NCI-H2107 treated with DMSO at 0.1 percent for 48 hours (cell line): ENCODE measurements at regions not wholly inside any gene's neighbourhood (a gene's known extent, or its start where the extent isn't known, plus 50 kb on each side); places are given as distances from the start of the nearest gene placed in this dataset.
A peak's percentile ranks its signal among the peaks of the same experiment; 100 is the strongest.

Source experiments
- DNase-seq: peaks from one replicate; lab custom pipeline; 2025; ENCODE audit not compliant: unreplicated experiment; lab: John Stamatoyannopoulos, UW

DNA sequence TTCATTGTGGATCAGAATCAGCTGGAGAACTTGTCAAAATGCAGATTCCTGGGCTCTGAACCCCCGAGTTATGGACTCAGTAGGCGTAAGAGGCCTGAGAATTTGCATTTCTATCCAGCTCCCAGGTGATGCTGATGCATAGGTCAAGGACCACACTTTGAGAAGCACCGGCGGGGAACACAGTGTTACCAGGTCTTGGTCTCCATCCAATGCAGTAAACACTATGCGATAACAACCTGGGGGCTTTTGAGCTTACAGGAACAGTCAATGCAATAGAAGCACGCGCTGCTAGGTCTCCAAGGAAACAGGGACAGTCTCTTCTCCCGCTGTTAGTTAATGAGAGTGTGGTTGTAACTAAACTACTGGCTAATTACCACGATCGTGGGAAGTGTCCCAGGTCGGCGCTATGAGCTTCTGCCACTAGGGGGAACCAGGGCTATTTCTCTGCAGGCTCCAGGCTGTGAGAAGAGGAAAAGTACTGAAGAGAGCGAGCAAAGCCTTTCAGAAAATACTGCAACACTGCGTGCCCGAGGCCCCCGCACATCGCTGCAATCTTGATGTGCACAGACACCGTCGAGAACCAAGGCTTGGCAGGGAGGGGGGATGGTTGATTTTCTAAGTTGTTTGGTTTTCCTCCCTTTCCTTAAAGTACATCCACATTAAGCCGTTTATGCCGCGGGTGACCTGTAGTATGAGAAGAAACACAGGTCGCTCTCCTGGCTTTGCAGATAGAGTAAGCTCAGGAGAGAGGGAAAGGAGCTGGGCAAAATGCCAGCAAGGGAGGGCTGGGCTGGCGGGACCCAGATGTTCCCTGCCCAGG is 52.0 kb upstream of the KCNA1 start:
- DNase-seq, result peak; percentile 79

DNA sequence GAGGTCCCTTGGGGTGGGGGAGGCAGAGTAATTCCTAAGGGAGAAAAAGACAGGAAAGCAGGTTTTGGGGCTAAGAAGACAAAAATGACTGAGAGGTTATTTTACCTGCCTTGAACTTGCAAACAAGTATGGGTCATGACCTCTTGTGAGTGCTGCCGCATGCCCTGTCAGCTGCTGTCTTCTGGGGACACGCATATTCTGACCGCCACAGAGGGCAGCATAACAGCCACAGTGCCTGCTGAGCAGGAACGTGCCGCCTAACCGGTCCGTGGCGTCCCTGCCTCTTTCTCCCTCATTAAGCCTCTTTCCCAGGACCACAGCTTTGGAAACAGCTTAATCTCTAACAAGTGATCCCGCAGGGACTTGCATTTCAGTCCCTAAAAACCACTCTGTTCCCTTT is 51.3 kb upstream of the KCNA1 start:
- peak; percentile 30 for DNase-seq

DNA sequence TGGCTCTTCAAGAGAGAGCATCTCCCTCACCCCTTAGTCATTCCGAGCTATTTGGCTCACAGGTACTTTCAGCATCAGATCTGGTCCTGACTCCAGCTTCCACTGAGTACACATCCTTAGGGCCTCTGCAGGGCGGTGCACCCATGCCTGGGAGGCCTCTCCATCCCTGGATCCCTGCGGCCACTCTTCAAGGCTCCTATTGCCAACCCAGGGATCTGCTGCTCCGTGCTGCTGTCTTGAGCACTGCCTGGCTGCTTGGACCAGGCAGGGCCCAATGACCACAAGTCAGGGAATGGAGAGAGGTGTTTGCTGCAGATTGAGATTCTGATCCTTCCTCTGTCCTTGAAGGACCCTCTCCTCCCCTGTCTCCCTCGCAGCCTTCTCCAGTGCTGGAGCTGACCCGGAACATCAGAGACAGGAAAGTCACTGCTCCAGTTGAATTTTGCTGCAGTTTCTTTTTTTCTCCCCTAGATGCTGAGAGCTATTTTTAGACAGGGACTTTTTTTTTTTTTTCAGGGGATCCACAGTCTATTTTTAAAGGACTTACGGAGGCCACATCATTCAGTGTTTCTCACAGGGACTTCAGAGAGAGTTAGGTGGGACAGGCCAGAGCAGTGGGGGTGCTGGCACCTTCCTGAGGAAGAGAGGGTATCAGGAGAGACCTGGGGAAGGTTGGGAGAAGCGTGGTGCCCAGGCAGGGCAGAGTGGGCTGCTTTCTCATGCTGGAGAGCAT is 50.1 kb upstream of the KCNA1 start:
- no peak for DNase-seq
